Nephron (organoid): ENCODE measurements at regions not wholly inside any gene's neighbourhood (a gene's known extent, or its start where the extent isn't known, plus 50 kb on each side); places are given as distances from the start of the nearest gene placed in this dataset.

Experiments
- H3K27ac Mint-ChIP-seq, 3 experiments: 2 replicates each; pipeline ENCODE4 v1.8.0; 2020; ENCODE audit warnings: mixed read lengths in 3 of 3, mild to moderate bottlenecking in 2 of 3, moderate library complexity in 1 of 3
- H3K27me3 Mint-ChIP-seq: 2 replicates; pipeline ENCODE4 v1.8.0; 2021; ENCODE audit warnings: low read depth, mild to moderate bottlenecking, moderate library complexity, mixed read lengths
- H3K36me3 Mint-ChIP-seq: 2 replicates; pipeline ENCODE4 v1.8.0; 2020; ENCODE audit warnings: low read depth, mixed read lengths
- H3K4me1 Mint-ChIP-seq: 2 replicates; pipeline ENCODE4 v1.8.0; 2020; ENCODE audit warnings: mixed read lengths
- H3K4me3 Mint-ChIP-seq, 3 experiments: 2 replicates each; pipeline ENCODE4 v1.8.0; 2020; ENCODE audit warnings: mild to moderate bottlenecking in 3 of 3, mixed read lengths in 3 of 3, moderate library complexity in 2 of 3
- H3K9me3 Mint-ChIP-seq: 2 replicates; pipeline ENCODE4 v1.8.0; 2020; ENCODE audit warnings: mixed read lengths
- TF ChIP-seq, protein P1 (sequence below), 3 experiments: fragments of 200-600 bp; sonication (generic); IDR thresholded peaks; one replicate each; pipeline ENCODE4 v1.5.0; 2021; ENCODE audit warnings: antibody characterized with exemption in 3 of 3; ENCODE audit not compliant: unreplicated experiment in 3 of 3

DNA sequence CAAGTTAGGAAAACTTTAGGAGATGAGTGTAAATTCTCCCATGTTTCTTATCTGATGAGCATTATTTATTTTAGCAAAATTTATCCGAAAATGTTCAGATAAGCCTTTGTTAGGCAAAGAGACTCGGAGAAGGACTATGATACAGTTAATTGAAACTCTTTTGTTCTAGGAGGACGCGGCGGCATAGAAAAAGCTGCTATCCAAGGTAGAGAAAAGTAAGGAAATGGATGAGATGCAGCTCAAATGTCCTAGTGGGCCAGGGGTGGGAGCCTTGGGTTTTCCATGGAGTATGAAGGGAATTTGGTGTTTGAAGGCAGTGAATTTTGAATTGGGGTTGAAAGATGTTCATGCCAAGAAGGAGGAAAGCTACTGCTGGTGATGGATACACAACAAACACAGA is 1504.5 kb downstream of the AACS start:
- peaks cover 7% of the 10 kb centered on the region for H3K9me3 Mint-ChIP-seq
- H3K4me1 Mint-ChIP-seq = no peaks in the 10 kb centered on the region
- no peak overlapping the region for H3K4me3 Mint-ChIP-seq
- peaks cover 3% of the 10 kb centered on the region for H3K36me3 Mint-ChIP-seq
- no peak overlapping the region for H3K27ac Mint-ChIP-seq
- peaks cover 6% of the 10 kb centered on the region for H3K27me3 Mint-ChIP-seq
- TF ChIP-seq, protein P1, sequence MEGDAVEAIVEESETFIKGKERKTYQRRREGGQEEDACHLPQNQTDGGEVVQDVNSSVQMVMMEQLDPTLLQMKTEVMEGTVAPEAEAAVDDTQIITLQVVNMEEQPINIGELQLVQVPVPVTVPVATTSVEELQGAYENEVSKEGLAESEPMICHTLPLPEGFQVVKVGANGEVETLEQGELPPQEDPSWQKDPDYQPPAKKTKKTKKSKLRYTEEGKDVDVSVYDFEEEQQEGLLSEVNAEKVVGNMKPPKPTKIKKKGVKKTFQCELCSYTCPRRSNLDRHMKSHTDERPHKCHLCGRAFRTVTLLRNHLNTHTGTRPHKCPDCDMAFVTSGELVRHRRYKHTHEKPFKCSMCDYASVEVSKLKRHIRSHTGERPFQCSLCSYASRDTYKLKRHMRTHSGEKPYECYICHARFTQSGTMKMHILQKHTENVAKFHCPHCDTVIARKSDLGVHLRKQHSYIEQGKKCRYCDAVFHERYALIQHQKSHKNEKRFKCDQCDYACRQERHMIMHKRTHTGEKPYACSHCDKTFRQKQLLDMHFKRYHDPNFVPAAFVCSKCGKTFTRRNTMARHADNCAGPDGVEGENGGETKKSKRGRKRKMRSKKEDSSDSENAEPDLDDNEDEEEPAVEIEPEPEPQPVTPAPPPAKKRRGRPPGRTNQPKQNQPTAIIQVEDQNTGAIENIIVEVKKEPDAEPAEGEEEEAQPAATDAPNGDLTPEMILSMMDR (IDR thresholded peaks at IDR 0.05; ENCODE audit: unreplicated experiment in 3 of 3) = no peak

DNA sequence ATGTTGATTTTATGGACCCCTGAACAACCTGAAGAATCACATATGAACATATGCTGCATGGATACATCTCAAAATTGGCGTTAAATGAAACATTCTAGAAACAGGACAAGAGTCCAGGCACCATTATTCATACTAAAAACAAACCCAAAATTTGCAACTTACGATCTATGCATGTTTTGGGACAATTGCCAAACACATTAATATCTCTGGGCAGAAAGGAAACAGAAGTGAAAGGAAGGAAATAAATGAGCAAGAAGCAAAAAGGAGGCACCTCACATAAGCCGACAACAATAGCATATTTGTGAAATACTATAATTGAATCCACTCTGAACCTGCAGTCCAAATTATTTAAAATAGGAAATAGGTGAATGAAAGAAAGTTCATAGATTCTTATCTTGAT is 1505.3 kb downstream of the AACS start:
- Mint-ChIP-seq H3K4me3 (no peak overlapping the region), H3K36me3 (peaks cover 3% of the 10 kb centered on the region), H3K9me3 (peaks cover 7% of the 10 kb centered on the region), H3K27me3 (peaks cover 7% of the 10 kb centered on the region), H3K4me1 (no peaks in the 10 kb centered on the region), H3K27ac (no peak overlapping the region)
- TF ChIP-seq, protein P1 (IDR thresholded peaks at IDR 0.05; ENCODE audit: unreplicated experiment in 3 of 3) = no peak

DNA sequence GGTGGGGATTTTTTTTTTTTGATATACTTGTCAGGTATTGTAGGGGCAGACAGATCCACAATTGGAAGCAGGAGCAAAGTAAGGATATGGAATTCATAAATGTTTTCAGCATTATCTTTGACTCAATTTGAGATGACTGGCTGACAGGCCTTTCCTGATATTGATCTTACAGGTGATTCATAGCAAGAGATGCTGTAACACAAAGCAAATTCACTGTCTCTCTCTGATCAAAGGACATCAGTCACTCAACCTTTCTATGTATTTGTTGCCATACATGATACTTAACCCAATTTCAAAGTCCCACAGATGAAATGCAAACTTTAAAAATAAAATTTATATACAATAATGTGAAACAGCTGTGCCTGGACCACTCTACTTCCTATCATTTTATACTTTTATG is 1506.9 kb downstream of the AACS start:
- Mint-ChIP-seq H3K27me3 (peaks cover 17% of the 10 kb centered on the region), H3K27ac (no peak overlapping the region), H3K9me3 (peaks cover 4% of the 10 kb centered on the region), H3K4me1 (no peaks in the 10 kb centered on the region), H3K4me3 (no peak overlapping the region), H3K36me3 (no peaks in the 10 kb centered on the region)
- TF ChIP-seq, protein P1 (IDR thresholded peaks at IDR 0.05; ENCODE audit: unreplicated experiment in 3 of 3) = no peak

DNA sequence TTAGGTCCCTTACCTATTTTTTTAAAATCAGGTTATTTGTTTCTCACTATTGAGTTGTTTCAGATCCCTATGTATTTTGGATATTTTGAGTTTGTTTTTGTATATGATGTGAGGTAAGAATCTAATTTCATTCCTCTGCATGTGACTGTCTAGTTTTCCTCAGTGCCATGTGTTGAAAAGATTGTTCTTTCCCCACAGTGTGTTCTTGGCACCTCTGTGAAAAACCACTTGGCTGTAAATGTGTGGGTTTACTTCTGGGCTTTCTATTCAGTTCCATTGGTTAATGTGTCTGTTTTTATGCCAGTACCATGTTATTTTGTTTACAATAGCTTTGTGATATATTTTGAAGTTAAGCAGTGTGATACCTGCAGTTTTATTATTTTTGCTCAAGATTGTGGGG is 1516.4 kb downstream of the AACS start:
- Mint-ChIP-seq H3K27ac (no peak overlapping the region), H3K4me1 (no peaks in the 10 kb centered on the region), H3K9me3 (no peaks in the 10 kb centered on the region), H3K27me3 (peaks cover 5% of the 10 kb centered on the region), H3K4me3 (no peak overlapping the region), H3K36me3 (no peaks in the 10 kb centered on the region)
- TF ChIP-seq, protein P1 (IDR thresholded peaks at IDR 0.05; ENCODE audit: unreplicated experiment in 3 of 3) = no peak

- no peak overlapping the region for H3K27ac Mint-ChIP-seq
- no peaks in the 10 kb centered on the region for H3K4me1 Mint-ChIP-seq
- TF ChIP-seq, protein P1 (IDR thresholded peaks at IDR 0.05; ENCODE audit: unreplicated experiment in 3 of 3) = no peak
- no peaks in the 10 kb centered on the region for H3K27me3 Mint-ChIP-seq
- no peaks in the 10 kb centered on the region for H3K9me3 Mint-ChIP-seq
- H3K4me3 Mint-ChIP-seq = no peak overlapping the region
- H3K36me3 Mint-ChIP-seq = no peaks in the 10 kb centered on the region
Measured at GRCh38 chr12:126582231-126582630, 1517.0 kb downstream of the AACS start.

DNA sequence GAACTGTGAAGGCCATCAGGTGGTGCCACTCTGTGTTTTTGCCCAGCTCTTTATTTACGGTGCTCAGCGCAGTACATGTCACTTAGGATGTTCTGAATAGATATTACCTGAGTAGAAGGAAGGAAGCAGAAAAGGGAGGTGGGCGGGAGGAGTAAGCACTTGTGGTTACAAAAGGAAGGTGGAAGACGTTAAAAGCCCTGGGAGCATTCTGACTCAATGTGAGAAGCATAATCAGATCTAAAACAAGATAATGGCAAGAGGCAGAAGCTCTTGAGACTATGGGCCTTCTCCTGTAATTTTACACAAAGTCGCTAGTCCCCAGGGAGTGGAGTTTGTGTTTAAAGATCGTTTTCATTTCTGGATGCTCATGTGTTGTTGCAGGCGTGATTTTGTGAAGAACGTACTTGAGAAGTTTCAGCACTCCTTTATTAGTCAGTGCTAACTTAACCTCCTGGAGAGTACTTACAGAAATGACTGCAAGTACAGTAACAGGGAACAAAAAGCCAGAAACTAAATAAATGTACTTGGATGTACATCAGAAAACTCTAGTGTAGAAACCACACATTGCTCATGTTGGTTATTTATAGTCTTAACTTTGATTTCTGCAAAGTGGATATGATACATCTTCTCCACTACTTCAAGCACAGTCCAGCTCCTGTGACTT is 1523.5 kb downstream of the AACS start:
- Mint-ChIP-seq H3K4me3 (no peak overlapping the region), H3K27me3 (no peaks in the 10 kb centered on the region), H3K36me3 (no peaks in the 10 kb centered on the region), H3K4me1 (no peaks in the 10 kb centered on the region), H3K27ac (no peak overlapping the region), H3K9me3 (no peaks in the 10 kb centered on the region)
- TF ChIP-seq, protein P1 (IDR thresholded peaks at IDR 0.05; ENCODE audit: unreplicated experiment in 3 of 3) = no peak
